ENCODE measurements at regions not wholly inside any gene's neighbourhood (a gene's known extent, or its start where the extent isn't known, plus 50 kb on each side); places are given as distances from the start of the nearest gene placed in this dataset.

DNA sequence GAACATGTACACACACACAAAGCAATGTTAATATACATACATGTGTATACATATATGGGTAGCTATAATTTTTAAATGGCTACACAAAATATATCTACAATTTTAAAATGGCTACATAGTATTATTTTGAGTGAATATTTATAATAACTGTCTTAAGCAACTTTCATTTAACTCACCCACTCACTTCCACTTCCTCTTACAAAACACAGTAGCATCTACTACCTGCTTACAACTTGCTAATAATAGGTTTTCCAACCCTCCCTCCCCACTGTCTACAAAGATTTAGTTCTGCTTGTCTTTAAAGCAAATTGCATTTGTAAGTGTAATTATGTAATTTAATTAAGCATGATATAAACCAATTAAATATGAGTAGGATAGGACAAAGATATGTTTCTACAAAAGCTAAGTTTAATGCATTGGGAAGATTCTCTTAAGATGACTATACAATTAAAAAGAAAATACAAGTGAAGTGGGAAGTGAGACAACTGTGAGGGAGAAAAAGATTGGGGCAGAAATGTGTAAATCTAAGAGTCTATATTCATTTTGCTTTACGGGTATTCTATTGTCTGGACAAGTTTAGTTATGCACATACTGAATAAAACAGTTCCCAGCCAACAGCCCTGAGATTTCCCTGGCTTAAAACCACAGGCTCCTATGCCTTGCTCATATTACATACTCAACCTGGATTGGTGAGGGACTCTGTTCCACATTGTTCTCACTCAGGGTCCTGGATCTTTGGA lies 583.1 kb downstream of the EFNB2 start:
- H3K4me3 Mint-ChIP-seq: no peak overlapping the region
- H3K36me3 Mint-ChIP-seq: no peaks in the 10 kb centered on the region
- no peak for DNase-seq
- no peaks in the 10 kb centered on the region for H3K27me3 Mint-ChIP-seq
- H3K27ac Mint-ChIP-seq: peak overlapping the region in 1 of 6 donors; percentile 21
- H3K4me1 Mint-ChIP-seq: no peaks in the 10 kb centered on the region
- peaks cover 0 to 6% (median 0%) of the 10 kb centered on the region in 7 donors for H3K9me3 Mint-ChIP-seq
- ATAC-seq (ENCODE audit: low read depth in 2 of 2): no peak

DNA sequence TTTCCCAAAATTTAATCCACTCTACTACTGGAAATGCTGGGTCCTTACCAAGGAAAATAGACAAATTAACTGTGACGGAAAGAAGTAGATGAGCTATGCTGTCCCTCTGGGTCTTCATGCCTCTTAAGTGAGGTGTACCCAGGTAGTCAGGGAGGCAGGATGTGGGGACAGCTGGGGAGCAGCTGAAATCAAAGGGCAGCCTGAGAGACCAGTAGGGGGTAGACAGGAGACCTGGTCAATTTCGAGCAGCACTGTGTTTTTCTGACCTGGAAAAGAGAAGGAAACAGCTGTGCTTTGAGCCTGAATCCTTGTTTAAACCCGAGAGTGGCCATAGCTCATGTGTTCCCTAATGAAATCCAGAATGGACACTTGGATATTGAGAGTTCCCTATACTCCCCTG lies 587.3 kb downstream of the EFNB2 start:
- Mint-ChIP-seq H3K36me3 (no peaks in the 10 kb centered on the region), H3K4me3 (no peak overlapping the region), H3K9me3 (peaks cover 0 to 8% (median 2%) of the 10 kb centered on the region in 7 donors), H3K4me1 (no peaks in the 10 kb centered on the region), H3K27me3 (no peaks in the 10 kb centered on the region), H3K27ac (peak overlapping the region in 1 of 6 donors; percentile 19)
- DNase-seq (no peak), ATAC-seq (ENCODE audit: low read depth in 2 of 2) (no peak)

GRCh38 chr13:105940882-105941281 lies 594.6 kb downstream of the EFNB2 start:
- Mint-ChIP-seq H3K27me3 (no peaks in the 10 kb centered on the region), H3K36me3 (no peaks in the 10 kb centered on the region), H3K27ac (no peak overlapping the region), H3K4me1 (no peaks in the 10 kb centered on the region), H3K9me3 (peaks cover 0 to 7% (median 2%) of the 10 kb centered on the region in 7 donors), H3K4me3 (no peak overlapping the region)
- DNase-seq (no peak), ATAC-seq (ENCODE audit: low read depth in 2 of 2) (no peak)

GRCh38 chr13:105937451-105937850 lies 598.0 kb downstream of the EFNB2 start:
- ATAC-seq (ENCODE audit: low read depth in 2 of 2): no peak
- H3K27me3 Mint-ChIP-seq: no peaks in the 10 kb centered on the region

DNA sequence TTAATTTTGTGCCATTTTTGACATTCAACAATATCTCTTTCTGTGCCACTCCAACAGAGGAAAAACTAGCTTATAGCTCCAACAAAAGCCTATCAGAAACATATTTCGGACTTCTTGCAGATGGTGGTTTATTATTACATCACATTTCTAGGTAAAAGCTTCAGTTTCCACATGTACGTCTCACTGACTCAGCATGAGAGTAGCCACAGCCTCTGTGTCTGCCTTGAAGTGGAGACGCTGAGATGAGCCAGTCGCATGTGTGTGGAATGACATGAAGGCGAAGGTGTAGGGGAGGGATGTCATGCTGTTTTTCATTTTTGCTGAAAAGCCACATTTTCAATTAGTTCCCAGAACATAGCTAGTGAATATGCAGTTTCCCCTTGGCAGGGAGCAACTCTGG lies 598.6 kb downstream of the EFNB2 start:
- ATAC-seq (ENCODE audit: low read depth in 2 of 2): no peak

More at GRCh38 chr13:105937451-105937850, 598.0 kb downstream of the EFNB2 start:
- DNase-seq: no peak
- peak overlapping the region in 1 of 6 donors; percentile 55 for H3K27ac Mint-ChIP-seq
- H3K4me1 Mint-ChIP-seq: no peaks in the 10 kb centered on the region
- H3K9me3 Mint-ChIP-seq: peaks cover 0 to 8% (median 0%) of the 10 kb centered on the region in 7 donors
- H3K4me3 Mint-ChIP-seq: no peak overlapping the region
- no peaks in the 10 kb centered on the region for H3K36me3 Mint-ChIP-seq

DNA sequence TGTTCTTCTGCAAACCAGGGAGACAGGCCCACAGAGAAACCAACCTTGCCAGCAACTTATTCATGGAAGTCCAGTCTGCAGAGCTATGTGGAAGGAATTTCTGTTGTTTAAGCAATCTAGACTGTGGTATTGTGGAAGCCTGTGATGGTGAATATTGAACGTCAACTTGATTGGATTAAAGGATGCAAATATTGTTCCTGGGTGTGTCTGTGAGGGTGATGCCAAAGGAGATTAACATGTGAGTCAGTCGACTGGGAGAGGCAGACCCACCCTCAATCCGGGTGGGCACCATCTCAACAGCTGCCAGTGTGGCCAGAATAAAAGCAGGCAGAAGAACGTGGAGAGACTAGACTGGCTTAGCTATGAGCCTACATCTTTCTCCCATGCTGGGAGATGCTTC lies 606.0 kb downstream of the EFNB2 start:
- Mint-ChIP-seq H3K27ac (no peak overlapping the region), H3K4me3 (no peak overlapping the region), H3K27me3 (no peaks in the 10 kb centered on the region), H3K4me1 (no peaks in the 10 kb centered on the region), H3K36me3 (no peaks in the 10 kb centered on the region), H3K9me3 (peaks cover 0 to 7% (median 0%) of the 10 kb centered on the region in 7 donors)
- no peak for DNase-seq
- ATAC-seq (ENCODE audit: low read depth in 2 of 2): no peak

More for the DNA sequence above, 598.6 kb downstream of the EFNB2 start:
- no peaks in the 10 kb centered on the region for H3K4me1 Mint-ChIP-seq
- no peak for DNase-seq
- no peaks in the 10 kb centered on the region for H3K27me3 Mint-ChIP-seq
- peaks cover 0 to 8% (median 0%) of the 10 kb centered on the region in 7 donors for H3K9me3 Mint-ChIP-seq
- H3K27ac Mint-ChIP-seq: no peak overlapping the region
- H3K4me3 Mint-ChIP-seq: no peak overlapping the region
- H3K36me3 Mint-ChIP-seq: no peaks in the 10 kb centered on the region

DNA sequence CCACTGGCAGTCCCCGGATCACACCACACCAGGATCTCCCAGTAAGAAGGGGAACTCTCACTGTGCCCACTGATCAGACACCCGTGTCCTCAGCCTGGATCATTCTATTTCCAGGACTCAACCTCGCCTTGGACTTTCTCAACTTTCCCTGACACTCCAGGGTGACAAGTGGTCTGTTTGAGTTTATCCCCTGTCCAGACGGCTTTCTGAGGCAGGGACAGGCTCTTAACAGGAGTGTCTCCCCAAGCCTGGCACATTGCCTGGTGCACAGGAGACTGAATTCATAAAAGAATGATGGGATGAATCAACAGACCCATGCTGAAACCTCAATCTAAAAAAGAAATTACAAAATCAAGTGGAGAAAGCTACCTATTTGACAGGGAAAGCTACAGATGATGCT lies 606.6 kb downstream of the EFNB2 start:
- DNase-seq: no peak
- Mint-ChIP-seq H3K36me3 (no peaks in the 10 kb centered on the region), H3K4me1 (no peaks in the 10 kb centered on the region), H3K27ac (no peak overlapping the region), H3K9me3 (peaks cover 0 to 7% (median 0%) of the 10 kb centered on the region in 7 donors), H3K27me3 (no peaks in the 10 kb centered on the region), H3K4me3 (no peak overlapping the region)
- ATAC-seq (ENCODE audit: low read depth in 2 of 2): no peak

GRCh38 chr13:105928048-105928447 lies 607.4 kb downstream of the EFNB2 start:
- no peaks in the 10 kb centered on the region for H3K36me3 Mint-ChIP-seq
- no peaks in the 10 kb centered on the region for H3K4me1 Mint-ChIP-seq
- no peak overlapping the region for H3K27ac Mint-ChIP-seq
- ATAC-seq (ENCODE audit: low read depth in 2 of 2) (no peak), DNase-seq (no peak)
- H3K27me3 Mint-ChIP-seq: no peaks in the 10 kb centered on the region
- peaks cover 0 to 6% (median 0%) of the 10 kb centered on the region in 7 donors for H3K9me3 Mint-ChIP-seq
- no peak overlapping the region for H3K4me3 Mint-ChIP-seq

DNA sequence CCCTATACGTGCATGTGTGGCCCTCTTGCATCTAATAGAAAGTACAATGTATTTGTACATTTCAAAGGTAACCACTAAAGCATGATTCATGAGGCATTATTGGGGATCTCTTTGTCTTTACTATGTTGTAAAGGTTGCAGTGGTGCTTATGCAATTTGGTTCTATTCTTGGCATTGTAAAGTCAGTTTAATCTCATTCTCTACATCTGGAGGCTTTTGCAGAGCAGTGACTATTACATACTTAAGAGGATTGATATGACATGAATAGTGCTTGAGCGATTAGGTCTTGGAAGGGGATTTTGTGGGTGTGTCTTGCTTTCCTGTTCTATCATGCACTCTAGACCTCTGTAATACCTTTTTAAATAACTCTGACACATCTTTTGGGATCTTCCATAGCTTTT lies 610.0 kb downstream of the EFNB2 start:
- no peak for ATAC-seq (ENCODE audit: low read depth in 2 of 2)
- no peak for DNase-seq
- Mint-ChIP-seq H3K4me1 (no peaks in the 10 kb centered on the region), H3K27ac (no peak overlapping the region), H3K36me3 (no peaks in the 10 kb centered on the region), H3K4me3 (no peak overlapping the region), H3K27me3 (no peaks in the 10 kb centered on the region), H3K9me3 (peaks cover 0 to 12% (median 2%) of the 10 kb centered on the region in 7 donors)

GRCh38 chr13:105921711-105922110 lies 613.8 kb downstream of the EFNB2 start:
- Mint-ChIP-seq H3K27ac (no peak overlapping the region), H3K4me1 (no peaks in the 10 kb centered on the region), H3K4me3 (no peak overlapping the region), H3K9me3 (peaks cover 0 to 14% (median 0%) of the 10 kb centered on the region in 7 donors), H3K27me3 (peaks cover 0 to 4% (median 0%) of the 10 kb centered on the region in 3 donors), H3K36me3 (no peaks in the 10 kb centered on the region)
- no peak for ATAC-seq (ENCODE audit: low read depth in 2 of 2)
- DNase-seq: no peak

GRCh38 chr13:105920370-105920769 lies 615.1 kb downstream of the EFNB2 start:
- H3K27me3 Mint-ChIP-seq: peaks cover 0 to 4% (median 0%) of the 10 kb centered on the region in 3 donors
- H3K27ac Mint-ChIP-seq: no peak overlapping the region

DNA sequence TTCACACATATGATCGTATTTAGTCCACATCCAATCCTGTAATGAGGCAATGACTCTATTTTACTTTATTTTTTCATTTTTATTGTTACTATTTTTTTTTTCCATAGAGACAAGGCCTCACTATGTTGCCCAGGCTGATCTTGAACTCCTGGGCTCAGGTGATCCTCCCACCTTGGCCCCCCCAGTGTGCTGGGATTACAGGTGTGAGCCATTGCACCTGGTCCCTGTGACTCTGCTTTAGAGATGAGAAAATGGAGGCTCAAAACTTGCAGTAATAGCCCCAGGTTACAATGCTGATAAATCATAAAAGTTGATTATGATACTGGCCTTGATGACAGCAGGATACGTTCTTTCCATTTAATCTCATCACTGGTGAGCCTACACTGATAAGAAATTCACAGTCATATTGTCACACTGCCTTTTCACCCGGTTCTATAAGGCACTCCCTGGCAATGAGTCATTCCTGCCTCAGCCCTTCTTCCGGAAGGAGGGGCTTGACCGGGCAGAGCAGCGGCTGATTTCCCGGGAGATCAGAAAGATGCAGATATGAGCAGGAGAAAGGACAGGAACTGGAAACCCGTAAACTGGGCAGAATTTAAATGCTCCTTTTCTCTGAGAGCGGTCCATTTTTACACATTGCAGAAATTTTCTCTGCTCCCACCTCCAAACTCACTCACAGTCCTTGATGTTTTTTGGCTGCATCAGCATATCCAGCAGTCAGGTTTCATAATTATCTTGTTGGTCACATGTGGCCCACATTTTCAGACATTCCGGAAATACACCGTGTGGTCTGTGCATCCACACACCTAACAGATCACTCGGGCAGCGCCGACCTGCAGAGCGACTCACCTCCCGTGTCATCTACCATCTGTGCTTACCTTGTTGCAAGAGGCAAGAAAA lies 616.4 kb downstream of the EFNB2 start:
- DNase-seq: no peak
- peaks cover 0 to 4% (median 0%) of the 10 kb centered on the region in 3 donors for H3K27me3 Mint-ChIP-seq
- no peaks in the 10 kb centered on the region for H3K36me3 Mint-ChIP-seq
- no peak overlapping the region for H3K27ac Mint-ChIP-seq
- H3K4me3 Mint-ChIP-seq: no peak overlapping the region
- no peak for ATAC-seq (ENCODE audit: low read depth in 2 of 2)
- peaks cover 0 to 16% (median 4%) of the 10 kb centered on the region in 7 donors for H3K9me3 Mint-ChIP-seq
- H3K4me1 Mint-ChIP-seq: no peaks in the 10 kb centered on the region

More at GRCh38 chr13:105920370-105920769, 615.1 kb downstream of the EFNB2 start:
- Mint-ChIP-seq H3K4me1 (no peaks in the 10 kb centered on the region), H3K36me3 (no peaks in the 10 kb centered on the region), H3K4me3 (no peak overlapping the region), H3K9me3 (peaks cover 0 to 16% (median 4%) of the 10 kb centered on the region in 7 donors)
- ATAC-seq (ENCODE audit: low read depth in 2 of 2) (no peak), DNase-seq (no peak)

- Mint-ChIP-seq H3K36me3 (no peaks in the 10 kb centered on the region), H3K27me3 (peaks cover 0 to 4% (median 0%) of the 10 kb centered on the region in 3 donors), H3K27ac (no peak overlapping the region), H3K4me1 (no peaks in the 10 kb centered on the region), H3K4me3 (no peak overlapping the region), H3K9me3 (peaks cover 0 to 6% (median 3%) of the 10 kb centered on the region in 7 donors)
- DNase-seq (no peak), ATAC-seq (ENCODE audit: low read depth in 2 of 2) (no peak)
These were observed 620.2 kb downstream of the EFNB2 start for GRCh38 chr13:105915146-105915850.

All from naive B cell (primary cell).